ENCODE measurements at regions not wholly inside any gene's neighbourhood (a gene's known extent, or its start where the extent isn't known, plus 50 kb on each side); places are given as distances from the start of the nearest gene placed in this dataset.

- H3K9me3 ChIP-seq = peaks cover 0 to 6% (median 0%) of the 10 kb centered on the region in 4 donors
- H3K27ac ChIP-seq = no peak overlapping the region
- no peaks in the 10 kb centered on the region for H3K27me3 ChIP-seq
- no peak overlapping the region for H3K4me3 ChIP-seq
- TF ChIP-seq CTCF (IDR thresholded peaks at IDR 0.05) = no peak
- WGBS, 2 donors = 78 to 85% methylated on average over 2 of the region's 2 CpGs
- H3K36me3 ChIP-seq = no peaks in the 10 kb centered on the region
- DNase-seq (ENCODE audit: low spot score in 2 of 2) = no peak
- H3K4me1 ChIP-seq = peaks cover 0 to 22% (median 3%) of the 10 kb centered on the region in 4 donors
These were observed 219.3 kb upstream of the HMGA2 start for GRCh38 chr12:65605019-65605418.

- 69 to 74% methylated on average over 4 of the region's 4 CpGs for WGBS, 2 donors
- H3K4me1 ChIP-seq = peaks cover 0 to 22% (median 3%) of the 10 kb centered on the region in 4 donors
- H3K9me3 ChIP-seq = peaks cover 0 to 6% (median 0%) of the 10 kb centered on the region in 4 donors
- TF ChIP-seq POLR2A (IDR thresholded peaks at IDR 0.05) (no peak), CTCF (IDR thresholded peaks at IDR 0.05) (no peak), EP300 (IDR thresholded peaks at IDR 0.05) (no peak)
- DNase-seq (ENCODE audit: low spot score in 2 of 2) = no peak
- no peaks in the 10 kb centered on the region for H3K36me3 ChIP-seq
- no peaks in the 10 kb centered on the region for H3K27me3 ChIP-seq
- no peak overlapping the region for H3K27ac ChIP-seq
- no peak overlapping the region for H3K4me3 ChIP-seq
These were observed 218.1 kb upstream of the HMGA2 start for GRCh38 chr12:65606008-65606766.

GRCh38 chr12:65607401-65607841 is 216.9 kb upstream of the HMGA2 start:
- no peak overlapping the region for H3K27ac ChIP-seq

GRCh38 chr12:65608319-65608916 is 215.9 kb upstream of the HMGA2 start:
- no peak overlapping the region for H3K27ac ChIP-seq
- H3K4me3 ChIP-seq = no peak overlapping the region
- peaks cover 0 to 6% (median 0%) of the 10 kb centered on the region in 4 donors for H3K9me3 ChIP-seq
- WGBS, 2 donors = 89 to 94% methylated on average over 2 of the region's 2 CpGs
- no peak for TF ChIP-seq CTCF (IDR thresholded peaks at IDR 0.05)
- no peak for TF ChIP-seq EP300 (IDR thresholded peaks at IDR 0.05)
- TF ChIP-seq POLR2A (IDR thresholded peaks at IDR 0.05) = no peak
- no peak for DNase-seq (ENCODE audit: low spot score in 2 of 2)
- H3K4me1 ChIP-seq = peaks cover 0 to 6% (median 0%) of the 10 kb centered on the region in 4 donors
- no peaks in the 10 kb centered on the region for H3K36me3 ChIP-seq
- peaks cover 0 to 9% of the 10 kb centered on the region in 2 donors for H3K27me3 ChIP-seq

More at GRCh38 chr12:65607401-65607841, 216.9 kb upstream of the HMGA2 start:
- Histone ChIP-seq H3K4me3 (no peak overlapping the region), H3K27me3 (peaks cover 0 to 2% of the 10 kb centered on the region in 2 donors), H3K4me1 (peaks cover 0 to 16% (median 3%) of the 10 kb centered on the region in 4 donors), H3K9me3 (peaks cover 0 to 6% (median 0%) of the 10 kb centered on the region in 4 donors), H3K36me3 (no peaks in the 10 kb centered on the region)
- DNase-seq (ENCODE audit: low spot score in 2 of 2) = no peak
- 70 to 74% methylated on average over 3 of the region's 3 CpGs for WGBS, 2 donors
- no peak for TF ChIP-seq EP300 (IDR thresholded peaks at IDR 0.05)
- no peak for TF ChIP-seq CTCF (IDR thresholded peaks at IDR 0.05)
- TF ChIP-seq POLR2A (IDR thresholded peaks at IDR 0.05) = no peak

GRCh38 chr12:65609359-65609771 is 214.9 kb upstream of the HMGA2 start:
- no peaks in the 10 kb centered on the region for H3K4me1 ChIP-seq
- no peak overlapping the region for H3K4me3 ChIP-seq
- DNase-seq (ENCODE audit: low spot score in 2 of 2) = no peak
- H3K27me3 ChIP-seq = peaks cover 0 to 9% of the 10 kb centered on the region in 2 donors
- 47 to 56% methylated on average over 4 of the region's 4 CpGs for WGBS, 2 donors
- peaks cover 0 to 6% (median 0%) of the 10 kb centered on the region in 4 donors for H3K9me3 ChIP-seq
- H3K36me3 ChIP-seq = no peaks in the 10 kb centered on the region
- no peak overlapping the region for H3K27ac ChIP-seq
- no peak for TF ChIP-seq CTCF (IDR thresholded peaks at IDR 0.05)
- no peak for TF ChIP-seq POLR2A (IDR thresholded peaks at IDR 0.05)
- no peak for TF ChIP-seq EP300 (IDR thresholded peaks at IDR 0.05)
